ENCODE measurements at regions not wholly inside any gene's neighbourhood (a gene's known extent, or its start where the extent isn't known, plus 50 kb on each side); places are given as distances from the start of the nearest gene placed in this dataset.
"Not testable (repeated sequence)": the region's sequence is repeated elsewhere in the genome, so short reads cannot be mapped to it uniquely, and the experiment has no call there.

- DNase-seq, result no peak
Measured at GRCh38 chrX:109155161-109155560, 326.7 kb downstream of the GUCY2F start.

GRCh38 chrX:109144173-109144572 is 337.7 kb downstream of the GUCY2F start:
- not testable (repeated sequence) for DNase-seq

GRCh38 chrX:109140463-109140862 is 341.4 kb downstream of the GUCY2F start:
- DNase-seq, result no peak

GRCh38 chrX:109134777-109135176 is 347.1 kb downstream of the GUCY2F start:
- no peak for DNase-seq

GRCh38 chrX:109125304-109125703 is 356.6 kb downstream of the GUCY2F start:
- no peak for DNase-seq

GRCh38 chrX:109089359-109089758 is 353.0 kb upstream of the IRS4 start:
- DNase-seq, result no peak

- DNase-seq, result no peak
Measured at GRCh38 chrX:109077788-109078187, 341.4 kb upstream of the IRS4 start.

GRCh38 chrX:109054181-109054581 is 317.8 kb upstream of the IRS4 start:
- DNase-seq, result not testable (repeated sequence)

- no peak for DNase-seq
Measured at GRCh38 chrX:109049903-109050302, 313.5 kb upstream of the IRS4 start.

GRCh38 chrX:109049416-109049815 is 313.1 kb upstream of the IRS4 start:
- no peak for DNase-seq

GRCh38 chrX:109040057-109040456 is 303.7 kb upstream of the IRS4 start:
- no peak for DNase-seq

- no peak for DNase-seq
Measured at GRCh38 chrX:109036624-109037023, 300.3 kb upstream of the IRS4 start.

- DNase-seq, result no peak
Measured at GRCh38 chrX:108993909-108994308, 257.5 kb upstream of the IRS4 start.

GRCh38 chrX:108972899-108973298 is 236.5 kb upstream of the IRS4 start:
- not testable (repeated sequence) for DNase-seq

- DNase-seq, result no peak
Measured at GRCh38 chrX:108947205-108947604, 210.8 kb upstream of the IRS4 start.

GRCh38 chrX:108946531-108946930 is 210.2 kb upstream of the IRS4 start:
- DNase-seq, result no peak

GRCh38 chrX:108945883-108946523 is 209.6 kb upstream of the IRS4 start:
- no peak for DNase-seq

GRCh38 chrX:108914791-108915190 is 178.4 kb upstream of the IRS4 start:
- no peak for DNase-seq

GRCh38 chrX:108903831-108904230 is 167.5 kb upstream of the IRS4 start:
- not testable (repeated sequence) for DNase-seq

- DNase-seq, result no peak
Measured at GRCh38 chrX:108900333-108900732, 164.0 kb upstream of the IRS4 start.

- not testable (repeated sequence) for DNase-seq
Measured at GRCh38 chrX:108896349-108896748, 160.0 kb upstream of the IRS4 start.

- DNase-seq, result no peak
Measured at GRCh38 chrX:108892501-108892900, 156.1 kb upstream of the IRS4 start.

GRCh38 chrX:108875548-108875947 is 139.2 kb upstream of the IRS4 start:
- no peak for DNase-seq

- DNase-seq, result not testable (repeated sequence)
Measured at GRCh38 chrX:108843039-108843438, 106.7 kb upstream of the IRS4 start.

- DNase-seq, result peak; percentile 82
Measured at GRCh38 chrX:108833993-108834392, 97.6 kb upstream of the IRS4 start.
